HepG2 (cell line): ENCODE measurements at regions not wholly inside any gene's neighbourhood (a gene's known extent, or its start where the extent isn't known, plus 50 kb on each side); places are given as distances from the start of the nearest gene placed in this dataset.

ENCODE experiments used
- ATAC-seq: fragments of 200-7000 bp; cut with Tn5 transposase; 3 replicates; pipeline ENCODE4 v1.9.1; 2020; ENCODE audit warnings: mild to moderate bottlenecking, moderate library complexity
- BruUV-seq: library from RNA; stranded (reverse); fragments of 400-500 nt; replicated peaks from 2 replicates; lab custom pipeline; 2021; lab: Mats Ljungman, UMichigan
- CTCF ChIA-PET: fragments of 300-600 bp; formaldehyde crosslinking; extraction: SDS; loops from one replicate; lab custom pipeline; 2021; ENCODE audit warnings: low total read pairs, inconsistent platforms, low intra/inter-chr PET ratio; lab: Yijun Ruan, JAX
- POLR2A ChIA-PET: fragments of 350-600 bp; sonication (Branson Sonifier 250); formaldehyde crosslinking; loops from one replicate; lab custom pipeline; 2020; ENCODE audit warnings: antibody characterized with exemption, inconsistent platforms; lab: Yijun Ruan, JAX
- DNase-seq: peaks from one replicate; pipeline ENCODE4 v3.0.0-alpha.2; 2015; ENCODE audit warnings: low spot score
- FAIRE-seq: peaks from 3 replicates; lab custom pipeline; 2011; peaks lifted over from hg19 to GRCh38; lab: Jason Lieb, UNC
- H2AFZ ChIP-seq: one replicate; pipeline ENCODE4 v1.6.1; 2011; ENCODE audit warnings: low read length, inconsistent platforms
- H3K27ac ChIP-seq: fragments of 300-600 bp; 3 replicates; pipeline ENCODE4 v1.8.0; 2011; ENCODE audit warnings: mixed run types, mild to moderate bottlenecking, mixed read lengths, low read length, inconsistent platforms; ENCODE audit not compliant: insufficient read depth; ENCODE audit errors: extremely low read length
- H3K27me3 ChIP-seq, 2 experiments: fragments of 200-600 bp in 1 of 2; 2 replicates in 1 of 2; 3 replicates in 1 of 2; pipeline versions ENCODE4 v1.6.0 to v1.8.0; 2011; ENCODE audit warnings: low read length in 2 of 2, mild to moderate bottlenecking in 2 of 2, moderate library complexity in 2 of 2, inconsistent platforms in 1 of 2; ENCODE audit not compliant: insufficient read depth in 2 of 2, control insufficient read depth in 1 of 2
- H3K36me3 ChIP-seq, 2 experiments: fragments of 200-600 bp in 1 of 2; replicated peaks in 1 of 2; 2 replicates in 1 of 2; 3 replicates in 1 of 2; pipeline versions ENCODE4 v1.5.1 to v1.8.0; 2011; ENCODE audit warnings: low read length in 2 of 2, inconsistent platforms in 1 of 2; ENCODE audit not compliant: insufficient read depth in 2 of 2, control insufficient read depth in 1 of 2
- H3K4me1 ChIP-seq: 2 replicates; pipeline ENCODE4 v1.5.1; 2012; ENCODE audit warnings: low read length, inconsistent platforms; ENCODE audit not compliant: insufficient read depth
- H3K4me2 ChIP-seq: 2 replicates; pipeline ENCODE4 v1.6.0; 2011; ENCODE audit warnings: low read depth, low read length, inconsistent platforms
- H3K4me3 ChIP-seq, 3 experiments: fragments of 200-600 bp in 1 of 3; sonication (generic), shearing (Covaris generic) in 1 of 3; replicated peaks in 1 of 3; 2 replicates each; pipeline ENCODE4 v1.5.1; 2011 to 2016; ENCODE audit warnings: low read length in 3 of 3, inconsistent platforms in 2 of 3, low read depth in 2 of 3, mild to moderate bottlenecking in 2 of 3, control low read depth in 1 of 3, mixed read lengths in 1 of 3; ENCODE audit not compliant: insufficient read depth in 1 of 3
- H3K79me2 ChIP-seq: one replicate; pipeline ENCODE4 v1.6.1; 2011; ENCODE audit warnings: low read length, inconsistent platforms; ENCODE audit not compliant: insufficient read depth
- H3K9ac ChIP-seq: 2 replicates; pipeline ENCODE4 v1.6.0; 2011; ENCODE audit warnings: mild to moderate bottlenecking, low read depth, low read length, inconsistent platforms; ENCODE audit not compliant: insufficient read depth
- H3K9me3 ChIP-seq: 2 replicates; pipeline ENCODE4 v1.5.1; 2012; ENCODE audit warnings: mild to moderate bottlenecking, low read length
- H4K20me1 ChIP-seq: 2 replicates; pipeline ENCODE4 v1.6.0; 2011; ENCODE audit warnings: inconsistent platforms, mild to moderate bottlenecking, low read length, moderate library complexity; ENCODE audit not compliant: insufficient read depth
- ATF1 ChIP-seq: IDR thresholded peaks from 2 replicates; pipeline ENCODE4 v1.6.1; 2016; ENCODE audit warnings: mild to moderate bottlenecking, control low read depth
- HIVEP1 ChIP-seq: sonication (generic); formaldehyde crosslinking; IDR thresholded peaks from 2 replicates; pipeline ENCODE4 v1.4.0; 2020; ENCODE audit warnings: mild to moderate bottlenecking, missing genetic modification reagents
- HNF4A ChIP-seq: sonication (generic); formaldehyde crosslinking; IDR thresholded peaks from 2 replicates; pipeline ENCODE4 v1.4.0; 2020; ENCODE audit warnings: missing genetic modification reagents
- ISL2 ChIP-seq: sonication (generic); formaldehyde crosslinking; IDR thresholded peaks from 2 replicates; pipeline ENCODE4 v1.5.0; 2020; ENCODE audit warnings: missing genetic modification reagents
- PHF5A ChIP-seq: IDR thresholded peaks from one replicate; pipeline ENCODE4 v1.6.1; 2018; ENCODE audit warnings: low read depth, missing genetic modification reagents; ENCODE audit not compliant: unreplicated experiment
- POLR2A ChIP-seq, 2 experiments: IDR thresholded peaks; 2 replicates each; pipeline ENCODE4 v1.6.1; 2011; ENCODE audit warnings: low read depth in 2 of 2, low read length in 2 of 2, mild to moderate bottlenecking in 1 of 2, moderate library complexity in 1 of 2; ENCODE audit not compliant: insufficient read depth in 1 of 2
- POLR2AphosphoS5 ChIP-seq: IDR thresholded peaks from 2 replicates; pipeline ENCODE4 v1.6.1; 2012; ENCODE audit warnings: low read depth, low read length
- PTBP1 ChIP-seq: fragments of 200-400 bp; formaldehyde crosslinking; IDR thresholded peaks from 2 replicates; pipeline ENCODE4 v1.6.1; 2018; ENCODE audit warnings: low read length, low read depth; ENCODE audit not compliant: poor library complexity, severe bottlenecking
- SP140L ChIP-seq: sonication (generic); formaldehyde crosslinking; IDR thresholded peaks from 2 replicates; pipeline ENCODE4 v1.4.0; 2020; ENCODE audit warnings: missing genetic modification reagents, borderline replicate concordance
- SUZ12 ChIP-seq: fragments of 150-350 bp; IDR thresholded peaks from 2 replicates; pipeline ENCODE4 v1.6.1; 2014; ENCODE audit warnings: low read depth, low read length
- THYN1 ChIP-seq: sonication (generic); formaldehyde crosslinking; IDR thresholded peaks from 2 replicates; pipeline ENCODE4 v1.8.1; 2023; ENCODE audit warnings: low read depth, mild to moderate bottlenecking, moderate library complexity, missing genetic modification reagents, borderline replicate concordance
- ZBTB21 ChIP-seq: sonication (generic); formaldehyde crosslinking; IDR thresholded peaks from 2 replicates; pipeline ENCODE4 v1.4.0; 2020; ENCODE audit warnings: missing genetic modification reagents
- ZFP1 ChIP-seq: IDR thresholded peaks from 2 replicates; pipeline ENCODE4 v1.6.1; 2016
- ZNF639 ChIP-seq: conservative IDR thresholded peaks from 2 replicates; pipeline ENCODE4 v1.6.1; 2018; ENCODE audit warnings: missing genetic modification reagents
- ZNF75D ChIP-seq: sonication (generic); formaldehyde crosslinking; IDR thresholded peaks from 2 replicates; pipeline ENCODE4 v1.8.1; 2023; ENCODE audit warnings: missing genetic modification reagents, mild to moderate bottlenecking, borderline replicate concordance
- ZSCAN12 ChIP-seq: sonication (generic); formaldehyde crosslinking; IDR thresholded peaks from 2 replicates; pipeline ENCODE4 v1.9.0; 2021; ENCODE audit warnings: mild to moderate bottlenecking, missing genetic modification reagents
- WGBS: methylation state at CpG from one replicate; pipeline ENCODE4 v1.1.6; 2017; ENCODE audit warnings: low lambda C conversion rate; 5-methylcytosine and 5-hydroxymethylcytosine counted together
- in situ Hi-C: cut with HindIII; loops from 2 replicates; pipeline ENCODE4 v1.10.0; 2017; ENCODE audit warnings: low pct_unique_long_range_greater_than_20kb; ENCODE audit not compliant: extremely low pct_ligation_motif_present
- intact Hi-C: fragments of 100-400 bp; cut with micrococcal nuclease; formaldehyde crosslinking; loops from one replicate; pipeline ENCODE4 v1.10.0; 2022; ENCODE audit not compliant: unreplicated experiment
- TF ChIP-seq, protein P1 (sequence below): sonication (generic); formaldehyde crosslinking; IDR thresholded peaks from 2 replicates; pipeline ENCODE4 v1.4.0; 2020; ENCODE audit warnings: mild to moderate bottlenecking, missing genetic modification reagents

DNA sequence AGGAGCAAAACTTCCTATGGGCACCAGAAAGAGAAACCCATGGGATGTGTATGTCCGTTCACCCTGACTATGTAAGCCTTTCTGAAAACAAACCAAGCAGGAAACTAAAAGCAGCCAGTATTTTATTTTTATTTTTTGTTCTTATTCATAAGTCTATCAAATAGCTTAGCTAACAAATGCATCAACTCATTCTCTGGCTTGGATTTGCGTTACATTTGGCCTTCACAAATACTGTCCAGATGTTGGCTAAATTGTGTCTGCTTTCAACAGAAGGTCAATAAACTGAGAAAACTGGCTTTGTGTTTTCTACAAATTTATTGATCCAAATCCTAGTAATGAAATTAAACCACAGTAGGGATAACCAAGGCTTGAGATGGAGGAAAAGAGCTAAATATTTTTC lies 379.0 kb downstream of the NOVA1 start:
- BruUV-seq, result no TSS peak
- CTCF ChIA-PET, result no interaction called here
- TF ChIP-seq HNF4A, result no peak
- no peak for TF ChIP-seq ZBTB21 (CRISPR knock-in tag)
- TF ChIP-seq ZNF75D (CRISPR knock-in tag), result no peak
- TF ChIP-seq SP140L, result no peak
- TF ChIP-seq ATF1 (CRISPR knock-in tag), result no peak
- TF ChIP-seq SUZ12, result no peak
- TF ChIP-seq PHF5A (CRISPR knock-in tag), result no peak
- no peak for TF ChIP-seq ISL2 (CRISPR knock-in tag)
- TF ChIP-seq PTBP1, result no peak
- no peak for TF ChIP-seq HIVEP1 (CRISPR knock-in tag)
- no peak for TF ChIP-seq ZFP1 (CRISPR knock-in tag)
- TF ChIP-seq ZSCAN12 (CRISPR knock-in tag), result no peak
- no peak for TF ChIP-seq ZNF639 (CRISPR knock-in tag)
- TF ChIP-seq, protein P1, sequence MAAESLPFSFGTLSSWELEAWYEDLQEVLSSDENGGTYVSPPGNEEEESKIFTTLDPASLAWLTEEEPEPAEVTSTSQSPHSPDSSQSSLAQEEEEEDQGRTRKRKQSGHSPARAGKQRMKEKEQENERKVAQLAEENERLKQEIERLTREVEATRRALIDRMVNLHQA, result no peak
- TF ChIP-seq POLR2A (IDR thresholded peaks at IDR 0.05; ENCODE audit: insufficient read depth in 1 of 2, low read depth in 2 of 2, low read length in 2 of 2), result no peak
- no peak for TF ChIP-seq POLR2AphosphoS5
- TF ChIP-seq THYN1 (CRISPR knock-in tag), result no peak
- TF ChIP-seq, all 625 proteins: peak for 0

More for the DNA sequence above, 379.0 kb downstream of the NOVA1 start:
- Histone ChIP-seq H3K4me1 (no peaks in the 10 kb centered on the region), H3K36me3 (no peaks in the 10 kb centered on the region), H3K4me2 (no peak overlapping the region), H3K79me2 (no peaks in the 10 kb centered on the region), H3K9ac (no peak overlapping the region), H3K27me3 (no peaks in the 10 kb centered on the region), H3K27ac (no peak overlapping the region), H3K9me3 (peaks cover 86% of the 10 kb centered on the region), H4K20me1 (no peaks in the 10 kb centered on the region), H3K4me3 (no peak overlapping the region), H2AFZ (no peak overlapping the region)
- intact Hi-C loops (no loop called here), in situ Hi-C loops (no loop called here)
- no peak for FAIRE-seq
- ATAC-seq, result no peak
- WGBS, result 0% methylated on average over 2 of the region's 2 CpGs
- POLR2A ChIA-PET, result no interaction called here
- no peak for DNase-seq
